Activated T-helper 17 cell treated with anti-CD3 and anti-CD28 coated beads, Interleukin-2, amount 50 U/mL, for 72 hours (primary cell): ENCODE measurements at regions not wholly inside any gene's neighbourhood (a gene's known extent, or its start where the extent isn't known, plus 50 kb on each side); places are given as distances from the start of the nearest gene placed in this dataset.

ENCODE experiments used
- ATAC-seq: fragments of 150-1000 bp; cut with Tn5 transposase; replicated peaks from 2 replicates; pipeline ENCODE4 v1.10.0; 2021; ENCODE audit warnings: mild to moderate bottlenecking, moderate library complexity
- H3K27ac Mint-ChIP-seq: one replicate; pipeline ENCODE4 v1.8.0; 2022; ENCODE audit warnings: mixed read lengths
- H3K27me3 Mint-ChIP-seq: one replicate; pipeline ENCODE4 v1.8.0; 2022; ENCODE audit warnings: mixed read lengths
- H3K36me3 Mint-ChIP-seq: one replicate; pipeline ENCODE4 v1.8.0; 2022; ENCODE audit warnings: low read depth, mild to moderate bottlenecking, mixed read lengths
- H3K4me1 Mint-ChIP-seq: one replicate; pipeline ENCODE4 v1.8.0; 2022; ENCODE audit warnings: mixed read lengths
- H3K4me3 Mint-ChIP-seq: one replicate; pipeline ENCODE4 v1.8.0; 2022; ENCODE audit warnings: mild to moderate bottlenecking, mixed read lengths
- H3K9me3 Mint-ChIP-seq: one replicate; pipeline ENCODE4 v1.8.0; 2022; ENCODE audit warnings: mixed read lengths

DNA sequence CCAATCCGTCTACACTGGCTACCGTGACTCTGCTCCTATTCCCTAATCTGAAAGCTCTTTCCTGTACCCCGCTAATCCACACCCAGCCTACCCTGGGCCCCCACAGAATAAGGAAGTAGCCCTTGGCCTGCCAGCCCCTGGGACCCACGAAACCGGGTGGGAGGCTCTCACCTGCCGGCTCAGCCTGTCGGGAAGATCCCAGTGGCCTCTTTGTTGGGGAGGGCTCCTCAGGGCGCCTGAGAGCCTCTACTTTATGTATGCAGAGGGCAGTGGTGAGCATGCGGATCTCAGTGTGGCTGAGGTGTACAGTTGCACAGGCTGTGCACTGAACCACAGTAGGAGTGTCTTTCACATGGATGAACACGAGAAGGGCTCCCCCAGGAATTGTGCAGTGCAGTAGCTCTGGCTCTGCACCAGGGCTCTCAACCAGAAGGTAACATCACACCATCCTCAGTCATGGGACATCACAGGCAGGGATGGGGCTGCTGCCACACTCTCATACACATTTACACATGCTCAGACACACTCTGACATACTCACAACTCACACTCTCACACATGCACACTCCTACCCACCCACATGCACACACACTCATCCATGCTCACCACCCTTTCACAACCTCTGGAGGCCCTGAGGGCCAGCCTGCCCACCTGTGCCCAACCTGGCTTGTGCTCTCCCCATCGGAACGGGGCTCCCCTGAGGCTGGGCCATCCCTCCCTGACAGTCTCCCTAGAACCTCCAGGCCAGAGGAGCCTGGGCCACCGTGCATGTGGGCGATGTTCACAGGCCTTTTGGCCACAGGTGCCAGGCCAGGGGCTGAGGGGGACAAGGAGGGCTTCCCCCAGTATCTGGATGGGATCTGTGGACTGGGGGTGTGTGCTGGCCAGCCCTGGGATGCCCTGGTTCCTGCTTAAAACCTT is 135.0 kb downstream of the URI1 start:
- Mint-ChIP-seq H3K27me3 (peaks cover 15% of the 10 kb centered on the region), H3K36me3 (no peaks in the 10 kb centered on the region), H3K27ac (no peak overlapping the region)

DNA sequence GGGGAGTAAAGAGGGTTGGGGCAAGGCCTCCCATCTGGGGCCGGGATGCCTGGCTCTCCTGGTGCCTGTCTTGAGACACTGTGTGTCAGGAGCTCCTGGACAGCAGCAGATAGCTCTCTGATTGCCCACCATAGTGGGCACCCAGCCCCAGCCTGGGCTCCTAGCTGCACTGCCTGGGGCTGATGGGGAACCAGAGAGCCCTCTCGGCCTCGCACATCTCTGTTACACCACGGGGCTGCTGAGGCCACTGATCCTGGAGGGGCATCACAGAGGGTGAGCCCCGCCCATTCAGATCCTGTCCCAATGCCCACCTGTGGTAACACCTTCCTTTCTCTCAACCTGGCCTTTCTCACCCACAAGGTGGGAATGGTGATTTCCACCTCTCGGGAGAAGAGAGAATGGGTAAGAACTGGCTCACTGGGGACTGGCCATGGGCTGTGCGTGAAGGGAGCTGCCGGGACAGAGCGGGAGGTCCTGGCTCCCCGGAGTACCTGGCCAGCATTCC is 135.9 kb downstream of the URI1 start:
- Mint-ChIP-seq H3K4me3 (no peak overlapping the region), H3K27me3 (peaks cover 15% of the 10 kb centered on the region), H3K9me3 (no peaks in the 10 kb centered on the region), H3K27ac (no peak overlapping the region), H3K36me3 (no peaks in the 10 kb centered on the region), H3K4me1 (no peaks in the 10 kb centered on the region)
- ATAC-seq: no peak

More for the DNA sequence above, 135.0 kb downstream of the URI1 start:
- Mint-ChIP-seq H3K4me3 (no peak overlapping the region), H3K9me3 (no peaks in the 10 kb centered on the region), H3K4me1 (no peaks in the 10 kb centered on the region)
- no peak for ATAC-seq

DNA sequence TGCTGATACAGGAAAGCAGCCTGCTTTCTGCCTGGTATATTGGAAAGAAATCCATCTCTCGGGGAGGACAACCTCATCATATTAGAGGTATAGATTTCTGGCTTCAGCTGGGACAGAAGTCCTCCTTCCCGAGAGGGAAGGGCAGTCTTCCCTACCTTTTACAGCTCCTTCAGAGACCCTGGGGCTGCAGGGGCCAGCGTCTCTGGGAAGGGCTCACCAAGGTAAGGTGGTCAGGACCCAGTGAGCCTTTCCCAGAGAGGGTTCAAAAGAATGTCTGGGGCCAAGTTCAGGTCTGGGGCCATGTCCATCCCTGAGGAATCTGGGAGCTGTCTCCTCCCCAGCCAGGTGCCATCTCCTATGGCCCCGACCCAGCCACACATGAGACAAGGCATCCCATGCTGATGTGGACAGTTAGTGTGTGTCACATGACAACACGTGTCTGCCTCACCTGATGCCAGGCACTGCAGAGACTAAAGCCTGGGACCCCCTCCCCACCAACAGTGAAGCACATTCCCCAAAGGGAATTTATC is 136.4 kb downstream of the URI1 start:
- Mint-ChIP-seq H3K4me1 (no peaks in the 10 kb centered on the region), H3K9me3 (no peaks in the 10 kb centered on the region), H3K27ac (no peak overlapping the region), H3K4me3 (no peak overlapping the region), H3K27me3 (peaks cover 15% of the 10 kb centered on the region), H3K36me3 (no peaks in the 10 kb centered on the region)
- no peak for ATAC-seq

DNA sequence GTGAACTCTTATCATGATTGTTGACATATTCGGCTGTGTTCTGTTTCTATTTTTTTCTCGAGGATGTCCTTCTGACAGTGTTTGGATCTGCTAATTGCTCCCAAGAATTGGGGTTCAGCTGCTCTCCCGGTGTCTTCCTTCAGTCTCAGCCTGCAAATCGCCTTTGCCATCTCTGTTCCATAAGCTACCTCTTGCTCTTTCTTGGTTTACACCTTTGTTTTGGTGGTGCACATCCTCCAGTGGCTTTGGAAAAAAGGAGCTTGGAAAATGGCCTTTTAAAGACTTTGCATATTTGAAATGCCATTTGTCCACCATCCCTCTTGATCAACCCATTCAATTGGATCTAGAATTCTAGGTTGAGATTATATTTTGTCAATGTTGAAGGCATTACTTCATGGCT is 137.2 kb downstream of the URI1 start:
- ATAC-seq: no peak
- H3K27me3 Mint-ChIP-seq: peaks cover 15% of the 10 kb centered on the region
- H3K4me1 Mint-ChIP-seq: no peaks in the 10 kb centered on the region
- H3K27ac Mint-ChIP-seq: no peak overlapping the region
- no peaks in the 10 kb centered on the region for H3K9me3 Mint-ChIP-seq
- no peak overlapping the region for H3K4me3 Mint-ChIP-seq
- H3K36me3 Mint-ChIP-seq: no peaks in the 10 kb centered on the region

DNA sequence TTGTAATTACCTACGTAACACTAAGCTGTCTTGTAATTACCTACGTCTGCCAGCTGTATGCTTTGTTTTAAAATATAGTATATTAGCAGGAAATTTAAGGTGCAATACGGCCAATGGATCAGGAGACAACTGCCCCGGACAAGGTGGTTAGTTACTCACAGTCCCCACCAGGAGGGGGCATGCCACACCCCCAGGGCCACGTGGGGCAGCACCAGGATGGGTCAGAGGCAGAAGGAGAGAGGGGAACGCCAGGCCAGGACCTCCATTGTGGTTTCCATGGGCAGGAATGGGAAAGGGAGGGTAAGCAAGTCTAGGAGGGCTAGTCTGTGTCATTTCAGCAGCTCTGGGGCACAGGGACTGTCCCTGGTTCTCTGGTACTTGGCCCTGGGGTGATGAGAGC is 140.1 kb downstream of the URI1 start:
- no peak overlapping the region for H3K27ac Mint-ChIP-seq

DNA sequence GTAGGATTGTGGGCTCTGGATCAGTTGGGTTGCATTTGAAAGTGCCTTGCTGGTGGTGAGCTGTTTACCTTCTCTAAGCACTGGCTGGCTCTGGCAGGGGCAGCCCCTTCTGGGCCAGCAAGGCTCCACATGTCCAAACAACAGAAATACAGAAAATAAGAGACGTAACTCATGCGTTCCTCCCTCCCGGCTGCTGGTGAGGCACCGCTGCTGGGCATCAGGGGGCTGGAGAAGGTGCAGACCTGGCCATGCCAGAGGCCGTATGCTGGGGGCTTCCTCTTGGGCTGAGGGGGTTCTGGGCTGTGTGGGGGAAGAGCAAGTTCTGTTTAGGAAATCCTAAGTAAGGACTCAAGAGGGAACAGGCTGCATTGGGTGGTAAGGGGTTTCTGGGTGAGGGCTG is 140.6 kb downstream of the URI1 start:
- H3K36me3 Mint-ChIP-seq: no peaks in the 10 kb centered on the region
- H3K4me1 Mint-ChIP-seq: no peaks in the 10 kb centered on the region
- H3K27ac Mint-ChIP-seq: no peak overlapping the region
- H3K4me3 Mint-ChIP-seq: no peak overlapping the region
- no peaks in the 10 kb centered on the region for H3K9me3 Mint-ChIP-seq
- H3K27me3 Mint-ChIP-seq: peaks cover 11% of the 10 kb centered on the region
- no peak for ATAC-seq

More for the DNA sequence above, 140.1 kb downstream of the URI1 start:
- no peaks in the 10 kb centered on the region for H3K9me3 Mint-ChIP-seq
- no peak for ATAC-seq
- H3K4me3 Mint-ChIP-seq: no peak overlapping the region
- H3K27me3 Mint-ChIP-seq: peaks cover 11% of the 10 kb centered on the region
- no peaks in the 10 kb centered on the region for H3K4me1 Mint-ChIP-seq
- no peaks in the 10 kb centered on the region for H3K36me3 Mint-ChIP-seq

DNA sequence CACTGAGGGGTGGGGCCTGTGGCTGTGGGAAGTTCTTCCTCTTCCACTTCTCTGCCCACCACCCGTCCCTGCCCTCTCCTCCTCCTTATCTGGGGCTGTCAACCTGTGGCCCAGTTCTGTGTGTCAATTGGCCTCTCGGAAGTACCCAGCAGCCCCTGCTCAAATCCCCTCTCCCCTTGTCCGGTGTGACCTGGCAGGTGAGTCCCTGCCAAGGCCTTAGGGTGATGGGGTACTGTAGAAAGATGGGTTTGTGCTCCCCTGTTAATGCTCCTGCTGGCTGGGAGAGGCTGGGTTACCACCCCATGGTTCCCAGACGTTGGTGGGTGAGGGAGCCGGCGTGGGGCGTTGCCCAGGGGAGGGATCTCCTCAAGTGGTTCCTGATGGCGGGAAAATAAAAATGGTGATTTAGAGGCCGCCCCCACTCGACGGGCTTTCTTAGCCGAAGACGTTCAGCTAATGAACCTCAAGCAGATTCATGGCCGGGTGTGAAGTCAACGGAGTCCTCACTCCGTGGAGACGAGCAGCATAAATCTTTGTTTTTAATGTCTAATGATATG is 141.2 kb downstream of the URI1 start:
- ATAC-seq: no peak
- no peak overlapping the region for H3K27ac Mint-ChIP-seq
- H3K27me3 Mint-ChIP-seq: peaks cover 12% of the 10 kb centered on the region
- H3K4me1 Mint-ChIP-seq: no peaks in the 10 kb centered on the region
- H3K9me3 Mint-ChIP-seq: no peaks in the 10 kb centered on the region
- H3K4me3 Mint-ChIP-seq: no peak overlapping the region
- no peaks in the 10 kb centered on the region for H3K36me3 Mint-ChIP-seq

DNA sequence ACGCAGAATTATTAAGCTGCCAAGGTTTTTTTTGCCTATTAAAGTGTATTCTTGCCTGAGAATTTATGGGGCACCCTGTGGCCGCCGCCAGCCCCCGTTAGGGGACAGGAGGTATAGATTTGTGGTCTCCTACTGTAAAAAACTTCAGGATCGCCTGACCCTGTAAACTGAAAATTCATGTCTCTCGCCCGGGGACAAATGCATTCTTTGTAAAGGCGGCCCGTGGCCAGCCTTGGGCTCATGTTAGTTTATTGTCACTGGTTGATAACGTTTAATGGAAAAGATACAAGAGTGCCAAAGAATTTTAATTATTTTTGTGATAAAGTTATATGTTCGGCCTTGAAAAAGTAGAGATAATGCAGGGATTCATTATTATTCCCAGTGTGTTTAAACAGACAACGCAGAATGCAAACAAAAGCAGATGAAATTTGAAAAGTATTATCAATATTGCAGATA is 141.7 kb downstream of the URI1 start:
- ATAC-seq: no peak
- no peaks in the 10 kb centered on the region for H3K4me1 Mint-ChIP-seq
- H3K27ac Mint-ChIP-seq: no peak overlapping the region
- peaks cover 16% of the 10 kb centered on the region for H3K27me3 Mint-ChIP-seq
- H3K36me3 Mint-ChIP-seq: no peaks in the 10 kb centered on the region
- no peaks in the 10 kb centered on the region for H3K9me3 Mint-ChIP-seq
- H3K4me3 Mint-ChIP-seq: no peak overlapping the region

DNA sequence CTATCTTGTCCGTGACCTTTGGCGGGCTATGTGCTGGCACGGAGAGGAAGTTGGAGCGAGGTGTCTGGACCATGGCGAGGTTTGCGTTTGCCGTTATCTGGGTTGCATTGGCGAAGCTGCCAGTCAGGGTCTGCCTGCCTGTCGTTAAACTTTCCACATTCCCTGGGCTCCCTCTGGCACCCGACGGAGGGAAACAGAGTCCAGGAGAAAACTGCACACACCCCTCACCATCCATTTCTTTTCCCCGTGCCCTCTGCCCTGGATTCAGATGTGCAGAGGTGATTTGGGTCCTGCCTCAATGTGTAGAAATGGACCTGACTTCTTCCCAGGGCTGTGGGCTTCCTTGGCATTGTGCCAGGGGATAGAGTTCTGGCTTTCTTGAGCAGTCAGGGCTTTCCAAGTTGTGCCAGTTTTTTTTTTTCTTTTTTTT is 142.4 kb downstream of the URI1 start:
- no peak for ATAC-seq
- Mint-ChIP-seq H3K27ac (no peak overlapping the region), H3K4me1 (no peaks in the 10 kb centered on the region), H3K9me3 (no peaks in the 10 kb centered on the region), H3K36me3 (no peaks in the 10 kb centered on the region), H3K27me3 (peaks cover 11% of the 10 kb centered on the region), H3K4me3 (no peak overlapping the region)

DNA sequence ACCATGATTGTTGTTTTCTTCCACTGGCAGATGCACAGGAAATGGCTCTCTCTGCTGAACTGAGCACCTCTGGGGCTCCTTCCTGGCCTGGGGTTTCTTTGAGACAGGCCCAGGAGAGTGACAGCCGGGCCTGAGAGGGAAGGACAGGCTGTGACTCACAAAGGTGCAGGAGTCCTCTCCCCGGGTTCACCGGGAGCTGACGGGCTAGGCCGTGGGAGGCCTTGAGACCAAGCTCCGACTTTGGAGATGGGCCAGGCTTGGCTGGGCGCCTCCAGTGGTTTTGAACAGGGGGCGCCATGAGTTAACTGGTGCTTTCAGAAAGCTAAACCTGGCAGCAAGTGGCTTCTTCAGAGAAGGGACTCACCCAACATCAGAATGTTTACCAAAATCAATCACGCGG is 143.4 kb downstream of the URI1 start:
- Mint-ChIP-seq H3K27ac (no peak overlapping the region), H3K36me3 (no peaks in the 10 kb centered on the region), H3K9me3 (no peaks in the 10 kb centered on the region), H3K4me1 (no peaks in the 10 kb centered on the region), H3K4me3 (no peak overlapping the region), H3K27me3 (peaks cover 8% of the 10 kb centered on the region)
- no peak for ATAC-seq

DNA sequence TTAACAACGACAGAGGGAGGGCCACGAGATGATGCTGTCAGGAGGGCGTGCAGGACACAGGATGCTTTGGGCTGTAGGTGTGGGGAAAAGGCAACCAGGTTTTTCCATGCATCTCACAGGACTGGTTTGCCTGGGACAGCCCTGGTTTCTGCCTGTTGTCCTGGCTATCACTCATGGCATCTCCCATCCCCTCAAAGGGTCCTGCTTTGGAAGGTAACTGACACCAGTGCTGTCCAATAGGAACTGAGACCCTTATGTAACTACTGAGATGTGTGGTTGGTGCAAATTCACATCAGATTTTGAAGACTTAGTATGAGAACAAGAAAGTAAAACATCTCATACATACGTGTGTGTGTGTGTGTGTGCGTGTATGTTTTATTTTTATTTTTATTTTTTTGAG is 144.2 kb downstream of the URI1 start:
- Mint-ChIP-seq H3K4me3 (no peak overlapping the region), H3K27me3 (peaks cover 9% of the 10 kb centered on the region), H3K27ac (no peak overlapping the region), H3K36me3 (no peaks in the 10 kb centered on the region), H3K4me1 (no peaks in the 10 kb centered on the region), H3K9me3 (no peaks in the 10 kb centered on the region)
- no peak for ATAC-seq

DNA sequence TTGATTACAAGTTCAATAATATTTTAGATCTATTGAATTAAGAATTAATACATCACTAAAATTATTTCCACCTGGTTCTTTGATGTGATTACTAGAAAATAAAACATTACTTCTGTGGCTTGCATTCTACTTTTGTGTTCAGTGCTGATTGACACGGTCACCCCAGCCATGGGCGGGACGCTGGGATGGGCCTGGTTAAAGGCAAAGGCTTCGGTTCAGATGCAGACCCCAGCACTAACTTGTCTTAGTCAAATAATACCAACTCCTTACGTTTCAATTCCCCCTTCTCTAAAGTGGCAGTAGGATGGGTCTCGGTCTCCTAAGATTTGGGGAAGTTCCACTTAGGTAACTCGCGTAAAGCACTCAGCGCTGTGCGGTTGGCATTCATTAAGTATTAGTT is 144.9 kb downstream of the URI1 start:
- H3K27ac Mint-ChIP-seq: no peak overlapping the region
- no peak for ATAC-seq
- peaks cover 8% of the 10 kb centered on the region for H3K27me3 Mint-ChIP-seq
- H3K4me3 Mint-ChIP-seq: no peak overlapping the region
- no peaks in the 10 kb centered on the region for H3K4me1 Mint-ChIP-seq
- no peaks in the 10 kb centered on the region for H3K36me3 Mint-ChIP-seq
- no peaks in the 10 kb centered on the region for H3K9me3 Mint-ChIP-seq

DNA sequence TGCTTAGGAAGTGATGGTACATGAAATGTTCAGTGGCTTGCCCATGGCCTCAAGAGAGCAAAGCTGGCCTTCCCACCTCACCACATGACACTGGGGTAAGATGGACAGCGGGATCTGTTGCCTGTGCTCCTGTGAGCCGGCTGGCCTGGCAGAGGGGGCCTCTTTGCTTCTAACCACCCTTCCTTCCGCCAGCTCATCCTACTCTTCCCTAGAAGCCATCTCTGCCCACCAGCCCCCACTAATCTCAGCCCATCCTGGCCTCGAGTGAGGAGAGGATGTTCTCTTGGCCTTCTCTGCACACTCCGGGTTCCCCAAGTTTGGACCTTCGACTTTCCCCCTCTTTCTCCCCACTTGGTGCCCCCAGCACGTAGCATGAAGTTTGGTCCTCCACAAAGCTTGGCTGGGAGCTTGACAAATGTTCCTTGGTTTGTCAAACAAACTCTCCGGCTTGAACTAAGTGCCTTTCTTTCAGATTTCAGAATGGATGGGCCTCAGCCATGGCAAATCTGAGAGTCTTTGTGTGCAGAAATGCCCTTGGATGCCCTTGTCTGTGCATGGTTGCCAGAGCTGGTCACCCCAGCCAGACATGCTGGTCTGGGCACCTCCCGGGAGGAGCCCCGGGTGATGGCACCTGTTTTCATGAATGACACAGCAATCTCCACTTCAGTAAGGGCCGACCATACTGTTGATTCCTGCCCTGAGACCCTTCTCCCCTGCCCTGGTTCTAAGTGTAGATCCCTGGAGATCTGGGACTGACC is 145.5 kb downstream of the URI1 start:
- no peak overlapping the region for H3K27ac Mint-ChIP-seq
- peaks cover 8% of the 10 kb centered on the region for H3K27me3 Mint-ChIP-seq
- no peak for ATAC-seq
- no peaks in the 10 kb centered on the region for H3K4me1 Mint-ChIP-seq
- no peak overlapping the region for H3K4me3 Mint-ChIP-seq
- no peaks in the 10 kb centered on the region for H3K9me3 Mint-ChIP-seq
- no peaks in the 10 kb centered on the region for H3K36me3 Mint-ChIP-seq

DNA sequence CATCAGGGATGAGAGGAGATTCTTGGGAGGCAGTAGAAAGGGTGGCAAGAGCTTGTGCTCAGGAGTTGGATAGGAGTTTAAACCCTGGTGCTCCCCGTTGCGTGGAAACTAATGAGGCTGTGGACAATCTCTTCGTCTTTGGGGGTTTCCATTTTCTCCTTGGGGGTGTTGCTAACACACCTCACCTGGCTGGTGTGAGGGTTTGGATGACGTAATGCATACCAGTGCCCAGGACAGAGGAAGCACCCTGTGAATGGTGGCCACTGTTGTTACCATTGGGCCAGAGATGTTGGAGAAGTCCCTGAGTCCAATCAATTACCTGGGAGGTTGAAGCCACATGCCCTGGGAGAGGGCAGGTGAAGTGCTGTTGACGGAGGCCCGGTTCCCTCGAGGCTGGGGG is 146.5 kb downstream of the URI1 start:
- no peaks in the 10 kb centered on the region for H3K4me1 Mint-ChIP-seq
- no peak overlapping the region for H3K27ac Mint-ChIP-seq
- peaks cover 8% of the 10 kb centered on the region for H3K27me3 Mint-ChIP-seq
- ATAC-seq: no peak
- H3K36me3 Mint-ChIP-seq: no peaks in the 10 kb centered on the region
- H3K9me3 Mint-ChIP-seq: no peaks in the 10 kb centered on the region
- H3K4me3 Mint-ChIP-seq: no peak overlapping the region
